ENCODE measurements at regions not wholly inside any gene's neighbourhood (a gene's known extent, or its start where the extent isn't known, plus 50 kb on each side); places are given as distances from the start of the nearest gene placed in this dataset.
"Not testable (repeated sequence)": the region's sequence is repeated elsewhere in the genome, so short reads cannot be mapped to it uniquely, and the experiment has no call there.

- no peak overlapping the region for H3K27ac ChIP-seq
- 79% methylated on average over 12 of the region's 42 CpGs for WGBS (ENCODE audit: insufficient coverage, low coverage, low lambda C conversion rate, missing lambda C conversion rate)
- H3K9me3 ChIP-seq = no peaks in the 10 kb centered on the region
- TF ChIP-seq, protein P1, sequence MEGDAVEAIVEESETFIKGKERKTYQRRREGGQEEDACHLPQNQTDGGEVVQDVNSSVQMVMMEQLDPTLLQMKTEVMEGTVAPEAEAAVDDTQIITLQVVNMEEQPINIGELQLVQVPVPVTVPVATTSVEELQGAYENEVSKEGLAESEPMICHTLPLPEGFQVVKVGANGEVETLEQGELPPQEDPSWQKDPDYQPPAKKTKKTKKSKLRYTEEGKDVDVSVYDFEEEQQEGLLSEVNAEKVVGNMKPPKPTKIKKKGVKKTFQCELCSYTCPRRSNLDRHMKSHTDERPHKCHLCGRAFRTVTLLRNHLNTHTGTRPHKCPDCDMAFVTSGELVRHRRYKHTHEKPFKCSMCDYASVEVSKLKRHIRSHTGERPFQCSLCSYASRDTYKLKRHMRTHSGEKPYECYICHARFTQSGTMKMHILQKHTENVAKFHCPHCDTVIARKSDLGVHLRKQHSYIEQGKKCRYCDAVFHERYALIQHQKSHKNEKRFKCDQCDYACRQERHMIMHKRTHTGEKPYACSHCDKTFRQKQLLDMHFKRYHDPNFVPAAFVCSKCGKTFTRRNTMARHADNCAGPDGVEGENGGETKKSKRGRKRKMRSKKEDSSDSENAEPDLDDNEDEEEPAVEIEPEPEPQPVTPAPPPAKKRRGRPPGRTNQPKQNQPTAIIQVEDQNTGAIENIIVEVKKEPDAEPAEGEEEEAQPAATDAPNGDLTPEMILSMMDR (IDR thresholded peaks at IDR 0.05) = no peak
- no peak for TF ChIP-seq POLR2A (IDR thresholded peaks at IDR 0.05)
- H3K27me3 ChIP-seq = no peaks in the 10 kb centered on the region
- H3K4me1 ChIP-seq = no peaks in the 10 kb centered on the region
- H3K36me3 ChIP-seq = no peaks in the 10 kb centered on the region
- intact Hi-C loops (cut with DNase I) = no loop called here
- ATAC-seq = peak in 1 of 4 donors; percentile 30
- H3K4me3 ChIP-seq = no peak overlapping the region
- peak in 1 of 3 donors; percentile 15 for DNase-seq
These were observed 366.8 kb upstream of the ATXN7L3B start for GRCh38 chr12:74170645-74171477.

DNA sequence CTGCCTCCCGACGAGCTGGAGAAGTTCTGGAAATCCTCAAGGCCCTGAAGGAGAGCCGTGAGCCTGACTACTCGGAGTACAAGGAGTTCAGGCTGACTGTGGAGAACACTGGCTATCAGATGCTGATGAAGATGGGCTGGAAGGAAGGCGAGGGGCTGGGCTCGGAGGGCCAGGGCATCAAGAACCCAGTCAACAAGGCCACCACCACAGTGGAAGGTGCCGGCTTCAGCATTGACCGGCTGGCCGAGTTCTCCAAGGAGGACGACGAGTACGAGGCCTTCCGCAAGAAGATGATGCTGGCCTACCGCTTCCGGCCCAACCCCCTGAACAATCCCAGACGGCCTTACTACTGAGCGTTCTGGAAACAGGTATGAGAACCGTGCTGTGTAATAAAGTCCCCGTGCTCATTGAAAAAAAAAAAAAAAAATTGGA lies 366.1 kb upstream of the ATXN7L3B start:
- TF ChIP-seq POLR2A (IDR thresholded peaks at IDR 0.05) = no peak
- TF ChIP-seq, protein P1 (IDR thresholded peaks at IDR 0.05) = no peak
- intact Hi-C loops (cut with DNase I) = no loop called here
- no peak overlapping the region for H3K4me3 ChIP-seq
- 87% methylated on average over 12 of the region's 19 CpGs for WGBS (ENCODE audit: insufficient coverage, low coverage, low lambda C conversion rate, missing lambda C conversion rate)
- no peaks in the 10 kb centered on the region for H3K9me3 ChIP-seq
- DNase-seq (no peak), ATAC-seq (no peak)
- H3K4me1 ChIP-seq = no peaks in the 10 kb centered on the region
- H3K27me3 ChIP-seq = no peaks in the 10 kb centered on the region
- no peak overlapping the region for H3K27ac ChIP-seq
- no peaks in the 10 kb centered on the region for H3K36me3 ChIP-seq

- H3K36me3 ChIP-seq; H3K27me3 ChIP-seq; intact Hi-C loops (cut with DNase I); ATAC-seq; H3K4me1 ChIP-seq; DNase-seq; H3K4me3 ChIP-seq; H3K27ac ChIP-seq; H3K9me3 ChIP-seq: not testable (repeated sequence)
- WGBS (ENCODE audit: insufficient coverage, low coverage, low lambda C conversion rate, missing lambda C conversion rate) = 43% methylated on average over 4 of the region's 4 CpGs
These were observed 362.7 kb upstream of the ATXN7L3B start for GRCh38 chr12:74174961-74175360.

DNA sequence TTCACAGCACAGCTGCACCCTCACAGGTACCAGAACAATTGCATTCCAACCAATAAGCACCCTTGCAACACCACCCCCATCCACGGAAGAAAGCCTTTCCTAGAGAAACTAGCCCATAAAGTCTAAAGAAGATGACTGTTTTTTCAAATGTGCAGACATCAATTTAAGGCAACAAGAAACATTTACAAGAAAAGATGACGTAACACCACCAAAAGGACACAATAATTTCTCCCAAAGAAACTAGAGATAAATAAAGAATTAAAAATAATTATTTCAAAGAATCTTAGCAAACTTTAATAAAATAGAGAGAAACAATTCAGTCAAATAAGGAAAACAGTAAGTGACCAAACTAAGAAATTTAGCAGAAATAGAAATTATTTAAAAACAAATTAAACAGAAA lies 352.3 kb upstream of the ATXN7L3B start:
- Histone ChIP-seq H3K36me3 (no peaks in the 10 kb centered on the region), H3K9me3 (no peaks in the 10 kb centered on the region), H3K4me3 (no peak overlapping the region), H3K4me1 (no peaks in the 10 kb centered on the region), H3K27ac (no peak overlapping the region), H3K27me3 (no peaks in the 10 kb centered on the region)
- TF ChIP-seq POLR2A (IDR thresholded peaks at IDR 0.05) = no peak
- TF ChIP-seq, protein P1 (IDR thresholded peaks at IDR 0.05) = no peak
- intact Hi-C loops (cut with DNase I) = no loop called here
- 61% methylated on average over 2 of the region's 2 CpGs for WGBS (ENCODE audit: insufficient coverage, low coverage, low lambda C conversion rate, missing lambda C conversion rate)
- DNase-seq (no peak), ATAC-seq (no peak)

DNA sequence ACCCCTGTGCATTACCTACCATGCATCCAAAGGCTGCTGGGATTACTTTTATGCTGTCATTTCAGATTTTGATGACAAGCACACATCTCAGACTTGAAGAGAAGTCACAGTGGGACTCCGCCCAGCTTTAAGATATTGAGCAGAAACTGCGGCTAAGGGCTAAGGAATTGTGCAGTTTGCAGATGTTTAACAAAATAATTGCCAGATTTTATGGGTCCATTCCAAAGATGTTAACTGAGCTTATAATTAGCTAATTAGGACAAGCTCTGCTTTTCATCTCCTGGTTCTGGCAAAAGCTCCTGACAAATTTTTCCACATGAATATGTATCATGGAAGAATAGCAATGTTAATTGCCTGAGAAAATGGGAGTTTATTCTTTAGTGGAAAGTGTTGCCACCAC lies 344.4 kb upstream of the ATXN7L3B start:
- no peak overlapping the region for H3K27ac ChIP-seq
- TF ChIP-seq, protein P1 (IDR thresholded peaks at IDR 0.05) = no peak
- TF ChIP-seq POLR2A (IDR thresholded peaks at IDR 0.05) = no peak
- no peaks in the 10 kb centered on the region for H3K36me3 ChIP-seq
- DNase-seq (no peak), ATAC-seq (no peak)
- H3K4me3 ChIP-seq = no peak overlapping the region
- no peaks in the 10 kb centered on the region for H3K27me3 ChIP-seq
- intact Hi-C loops (cut with DNase I) = no loop called here
- WGBS (ENCODE audit: insufficient coverage, low coverage, low lambda C conversion rate, missing lambda C conversion rate) = 86% methylated on average over 2 of the region's 2 CpGs
- H3K9me3 ChIP-seq = no peaks in the 10 kb centered on the region
- H3K4me1 ChIP-seq = no peaks in the 10 kb centered on the region
